Common myeloid progenitor, CD34-positive (primary cell): ENCODE measurements at regions not wholly inside any gene's neighbourhood (a gene's known extent, or its start where the extent isn't known, plus 50 kb on each side); places are given as distances from the start of the nearest gene placed in this dataset.

Experiments
- CTCF ChIA-PET: fragments of 350-600 bp; sonication (Branson Sonifier 250); formaldehyde crosslinking; loops from one replicate; lab custom pipeline; 2021; ENCODE audit warnings: antibody characterized with exemption; lab: Charles Lee
- POLR2A ChIA-PET: fragments of 350-600 bp; sonication (Branson Sonifier 250); formaldehyde crosslinking; loops from one replicate; lab custom pipeline; 2021; ENCODE audit warnings: antibody characterized with exemption; lab: Charles Lee
- DNase-seq, 3 donors: peaks; one replicate each; pipeline versions ENCODE4 v3.0.0 to v3.0.0-alpha.2; 2013
- H3K27ac ChIP-seq, 2 experiments: 1 replicate in 1 of 2; 2 replicates in 1 of 2; pipeline ENCODE4 v1.7.0; 2013; ENCODE audit warnings: inconsistent platforms in 2 of 2, low read length in 2 of 2, mild to moderate bottlenecking in 2 of 2, low read depth in 1 of 2, moderate library complexity in 1 of 2; ENCODE audit not compliant: severe bottlenecking in 2 of 2, insufficient read depth in 1 of 2, poor library complexity in 1 of 2
- H3K27me3 ChIP-seq, 5 experiments: replicated peaks in 2 of 5; 1 replicate in 3 of 5; 2 replicates in 2 of 5; pipeline versions ENCODE4 v1.6.1 to v1.7.0; 2013; ENCODE audit warnings: low read length in 4 of 5, mild to moderate bottlenecking in 2 of 5, moderate library complexity in 2 of 5, inconsistent platforms in 1 of 5; ENCODE audit not compliant: insufficient read depth in 5 of 5, control insufficient read depth in 4 of 5
- H3K36me3 ChIP-seq, 4 experiments: 1 replicate in 2 of 4; 2 replicates in 2 of 4; pipeline versions ENCODE4 v1.6.1 to v1.7.0; 2013; ENCODE audit warnings: low read length in 3 of 4, control low read depth in 1 of 4, mild to moderate bottlenecking in 1 of 4; ENCODE audit not compliant: control insufficient read depth in 4 of 4, insufficient read depth in 4 of 4
- H3K4me1 ChIP-seq, 4 experiments: 1 replicate in 3 of 4; 2 replicates in 1 of 4; pipeline versions ENCODE4 v1.6.1 to v1.7.1; 2013; ENCODE audit warnings: low read length in 3 of 4, mild to moderate bottlenecking in 3 of 4, control low read depth in 1 of 4, inconsistent platforms in 1 of 4, moderate library complexity in 1 of 4; ENCODE audit not compliant: control insufficient read depth in 4 of 4, insufficient read depth in 4 of 4; ENCODE audit errors: control extremely low read depth in 1 of 4
- H3K4me3 ChIP-seq, 7 experiments: 1 replicate in 4 of 7; 2 replicates in 3 of 7; pipeline versions ENCODE4 v1.5.1 to v1.7.0; 2013; ENCODE audit warnings: mild to moderate bottlenecking in 7 of 7, low read length in 6 of 7, moderate library complexity in 6 of 7, inconsistent platforms in 2 of 7, low read depth in 2 of 7, control low read depth in 1 of 7; ENCODE audit not compliant: insufficient read depth in 4 of 7, control insufficient read depth in 1 of 7; ENCODE audit errors: extremely low read depth in 1 of 7
- H3K9me3 ChIP-seq, 5 experiments: 1 replicate in 4 of 5; 2 replicates in 1 of 5; pipeline versions ENCODE4 v1.6.1 to v1.7.1; 2013; ENCODE audit warnings: low read length in 4 of 5, mild to moderate bottlenecking in 2 of 5, inconsistent platforms in 1 of 5, low read depth in 1 of 5, moderate library complexity in 1 of 5; ENCODE audit not compliant: control insufficient read depth in 4 of 5, insufficient read depth in 2 of 5; ENCODE audit errors: control extremely low read depth in 1 of 5
- WGBS: methylation state at CpG from one replicate; pipeline ENCODE4 v1.1.5; 2013; ENCODE audit not compliant: insufficient coverage; 5-methylcytosine and 5-hydroxymethylcytosine counted together

- CTCF ChIA-PET: no interaction called here
- POLR2A ChIA-PET: no interaction called here
- Histone ChIP-seq H3K27ac (no peak overlapping the region), H3K4me3 (no peak overlapping the region), H3K4me1 (no peaks in the 10 kb centered on the region), H3K36me3 (no peaks in the 10 kb centered on the region), H3K9me3 (no peaks in the 10 kb centered on the region), H3K27me3 (no peaks in the 10 kb centered on the region)
- DNase-seq: no peak
- 88% methylated on average over 9 of the region's 10 CpGs for WGBS
These were observed 262.9 kb downstream of the PARN start for GRCh38 chr16:14366974-14367707.

GRCh38 chr16:14366447-14366846, 263.6 kb downstream of the PARN start:
- Histone ChIP-seq H3K36me3 (no peaks in the 10 kb centered on the region), H3K27me3 (no peaks in the 10 kb centered on the region), H3K27ac (no peak overlapping the region), H3K9me3 (no peaks in the 10 kb centered on the region), H3K4me1 (no peaks in the 10 kb centered on the region), H3K4me3 (no peak overlapping the region)
- DNase-seq: no peak
- POLR2A ChIA-PET: no interaction called here
- 98% methylated on average over 7 of the region's 7 CpGs for WGBS
- CTCF ChIA-PET: no interaction called here

DNA sequence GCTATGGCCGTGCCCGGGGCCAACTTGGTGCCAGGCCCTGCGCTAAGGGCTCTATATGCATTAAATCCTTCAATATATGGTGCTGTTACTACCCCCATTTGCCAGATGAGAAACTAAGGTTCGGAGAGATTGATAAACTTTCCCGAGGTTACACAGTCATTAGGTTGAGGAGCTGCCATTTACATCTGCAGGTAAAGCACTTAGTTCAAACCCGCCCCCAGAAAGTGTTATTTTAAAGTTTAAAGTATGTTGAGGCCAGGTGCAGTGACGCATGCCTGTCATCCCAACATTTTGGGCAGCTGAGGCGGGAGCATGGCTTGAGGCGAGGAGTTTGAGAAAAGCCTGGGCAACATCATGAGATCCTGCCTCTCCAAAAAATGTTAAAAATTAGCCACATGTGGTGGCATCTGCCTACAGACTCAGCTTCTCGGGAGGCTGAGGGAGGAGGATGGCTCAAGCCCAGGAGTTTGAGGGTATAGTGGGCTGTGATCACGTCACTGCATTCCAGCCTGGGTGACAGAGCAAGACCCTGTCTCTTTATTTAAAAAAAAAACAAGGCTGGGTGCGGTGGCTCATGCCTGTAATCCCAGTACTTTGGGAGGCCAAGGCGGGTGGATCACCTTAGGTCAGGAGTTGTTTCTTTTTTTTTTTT, 264.7 kb downstream of the PARN start:
- ChIA-PET CTCF (no interaction called here), POLR2A (no interaction called here)
- DNase-seq: no peak
- Histone ChIP-seq H3K27ac (no peak overlapping the region), H3K4me3 (no peak overlapping the region), H3K27me3 (no peaks in the 10 kb centered on the region), H3K36me3 (no peaks in the 10 kb centered on the region), H3K9me3 (no peaks in the 10 kb centered on the region), H3K4me1 (no peaks in the 10 kb centered on the region)
- WGBS: 95% methylated on average over 11 of the region's 13 CpGs

DNA sequence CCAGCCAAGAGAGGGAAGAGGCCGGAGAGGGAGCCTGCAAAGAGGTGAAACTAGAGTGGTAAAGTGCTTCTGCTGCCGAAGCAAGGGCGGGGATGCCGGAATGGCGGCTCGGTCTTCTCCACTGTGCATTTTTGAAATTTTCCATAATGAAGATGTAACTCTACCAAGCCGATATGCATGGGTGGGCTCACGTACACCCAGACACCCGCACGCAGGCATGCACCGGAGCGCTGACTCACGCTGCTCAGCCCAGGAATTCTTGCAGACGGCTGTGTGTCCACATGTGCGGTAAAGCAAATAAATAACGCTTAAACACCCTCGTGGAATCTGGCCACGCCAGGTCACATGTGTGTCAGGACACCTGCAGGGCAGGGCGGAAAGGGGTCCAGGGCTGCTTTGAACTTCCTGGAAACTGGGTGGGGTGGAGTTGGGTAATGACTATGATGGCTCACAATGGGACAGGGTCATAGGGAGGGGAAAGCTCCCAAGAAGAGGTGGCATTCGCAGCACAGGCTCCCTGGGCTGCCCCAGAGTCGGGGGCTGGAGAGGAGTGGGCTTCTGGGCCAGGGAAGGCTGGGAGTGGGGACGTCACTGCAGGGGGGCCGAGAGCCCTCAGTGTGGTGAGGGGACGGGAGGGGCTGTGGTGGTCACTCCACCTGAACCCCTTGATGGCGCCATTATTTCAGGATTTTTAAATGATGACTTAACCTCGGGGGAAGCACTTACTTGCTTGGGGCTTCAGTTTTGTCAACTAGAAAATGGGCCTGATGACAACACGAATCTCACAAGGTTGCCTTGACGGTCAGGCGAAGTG, 265.5 kb downstream of the PARN start:
- Histone ChIP-seq H3K27me3 (no peaks in the 10 kb centered on the region), H3K36me3 (no peaks in the 10 kb centered on the region), H3K27ac (no peak overlapping the region), H3K9me3 (no peaks in the 10 kb centered on the region), H3K4me1 (no peaks in the 10 kb centered on the region), H3K4me3 (no peak overlapping the region)
- ChIA-PET CTCF (no interaction called here), POLR2A (no interaction called here)
- 86% methylated on average over 25 of the region's 29 CpGs for WGBS
- no peak for DNase-seq

DNA sequence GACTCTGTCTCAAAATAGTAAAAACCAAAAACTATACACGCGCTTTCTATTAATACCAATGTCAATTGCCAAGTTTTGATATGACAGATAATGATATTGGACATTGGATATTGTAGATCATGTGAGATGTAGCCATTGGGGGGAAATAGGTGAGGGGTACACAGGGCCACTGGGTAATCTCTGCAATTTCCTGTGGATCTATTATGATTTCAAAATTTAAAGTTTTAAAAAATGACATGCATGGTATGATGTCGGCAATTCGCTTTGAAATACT, 266.0 kb downstream of the PARN start:
- ChIA-PET POLR2A (no interaction called here), CTCF (no interaction called here)
- H3K36me3 ChIP-seq: no peaks in the 10 kb centered on the region
- H3K4me3 ChIP-seq: no peak overlapping the region
- WGBS: 89% methylated on average over 2 of the region's 4 CpGs
- no peaks in the 10 kb centered on the region for H3K9me3 ChIP-seq
- H3K27me3 ChIP-seq: no peaks in the 10 kb centered on the region
- no peak for DNase-seq
- no peaks in the 10 kb centered on the region for H3K4me1 ChIP-seq
- no peak overlapping the region for H3K27ac ChIP-seq

DNA sequence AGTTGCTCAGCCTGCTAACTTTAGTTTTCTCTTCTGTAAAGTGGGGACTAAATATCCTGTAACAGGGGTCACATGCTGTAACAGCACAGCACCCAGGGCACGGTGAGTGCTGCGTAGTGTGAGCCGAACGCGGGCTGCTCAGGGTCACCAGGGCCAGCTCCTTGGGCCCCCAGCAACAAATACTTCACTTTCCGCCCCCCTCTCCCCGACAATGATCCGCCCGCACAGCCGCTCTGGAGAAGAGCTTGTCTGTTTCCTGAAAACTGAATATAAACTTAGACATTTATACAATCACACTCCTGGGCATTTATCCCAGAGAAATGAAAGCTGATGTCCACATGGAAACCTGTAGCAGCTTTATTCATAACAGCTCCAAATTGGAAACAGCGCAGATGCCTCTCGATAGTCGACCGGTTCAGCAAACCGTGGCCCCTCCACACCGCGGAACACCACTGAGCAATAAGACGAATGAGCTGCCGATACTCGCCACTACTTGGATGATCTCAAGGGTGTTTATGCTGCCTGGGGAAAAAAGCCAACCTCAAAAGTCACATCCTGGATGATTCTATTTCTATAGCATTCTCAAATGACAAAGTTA, 267.2 kb downstream of the PARN start:
- no peak overlapping the region for H3K27ac ChIP-seq
- no peaks in the 10 kb centered on the region for H3K9me3 ChIP-seq
- WGBS: 94% methylated on average over 20 of the region's 20 CpGs
- H3K36me3 ChIP-seq: no peaks in the 10 kb centered on the region
- no peaks in the 10 kb centered on the region for H3K27me3 ChIP-seq
- no peak overlapping the region for H3K4me3 ChIP-seq
- no peak for DNase-seq
- ChIA-PET POLR2A (no interaction called here), CTCF (no interaction called here)
- H3K4me1 ChIP-seq: no peaks in the 10 kb centered on the region
